H1 (cell line): ENCODE measurements at regions not wholly inside any gene's neighbourhood (a gene's known extent, or its start where the extent isn't known, plus 50 kb on each side); places are given as distances from the start of the nearest gene placed in this dataset.

Experiments
- CTCF ChIA-PET: fragments of 300-600 bp; sonication (Branson Sonifier 250); formaldehyde crosslinking; loops from one replicate; lab custom pipeline; 2021; ENCODE audit not compliant: partially characterized antibody; lab: Charles Lee
- POLR2A ChIA-PET: fragments of 300-600 bp; sonication (Branson Sonifier 250); formaldehyde crosslinking; loops from one replicate; lab custom pipeline; 2021; ENCODE audit warnings: inconsistent platforms; ENCODE audit not compliant: partially characterized antibody; lab: Charles Lee
- DNase-seq, 2 experiments: peaks; one replicate each; pipeline versions ENCODE4 v3.0.0 to v3.0.0-alpha.2; 2010 to 2022; ENCODE audit warnings: low spot score in 2 of 2, low read depth in 1 of 2, mixed read lengths in 1 of 2
- FAIRE-seq: peaks from 2 replicates; lab custom pipeline; 2011; peaks lifted over from hg19 to GRCh38; lab: Jason Lieb, UNC
- H2AFZ ChIP-seq: 2 replicates; pipeline ENCODE4 v1.8.1; 2012; ENCODE audit warnings: low read length, inconsistent platforms
- H2AK5ac ChIP-seq: 2 replicates; pipeline ENCODE4 v1.6.1; 2013; ENCODE audit warnings: low read depth, low read length
- H2BK120ac ChIP-seq: replicated peaks from 2 replicates; pipeline ENCODE3; 2013; ENCODE audit warnings: low read depth, low read length, inconsistent platforms
- H2BK12ac ChIP-seq: 2 replicates; pipeline ENCODE4 v1.6.1; 2013; ENCODE audit warnings: low read depth, low read length
- H2BK15ac ChIP-seq: 2 replicates; pipeline ENCODE4 v1.6.1; 2013; ENCODE audit warnings: low read length
- H2BK20ac ChIP-seq: 2 replicates; pipeline ENCODE4 v1.6.1; 2013; ENCODE audit warnings: low read length
- H2BK5ac ChIP-seq: 2 replicates; pipeline ENCODE4 v1.6.1; 2013; ENCODE audit warnings: low read depth, low read length
- H3K14ac ChIP-seq: 2 replicates; pipeline ENCODE4 v1.6.1; 2013; ENCODE audit warnings: inconsistent platforms; ENCODE audit not compliant: insufficient read length
- H3K18ac ChIP-seq: 2 replicates; pipeline ENCODE4 v1.6.1; 2013; ENCODE audit warnings: low read length; ENCODE audit errors: extremely low read depth
- H3K23ac ChIP-seq: 2 replicates; pipeline ENCODE4 v1.6.1; 2013; ENCODE audit warnings: inconsistent platforms; ENCODE audit not compliant: insufficient read length
- H3K23me2 ChIP-seq: 2 replicates; pipeline ENCODE4 v1.6.1; 2013; ENCODE audit warnings: low read depth, low read length
- H3K27ac ChIP-seq: 2 replicates; pipeline ENCODE4 v1.6.1; 2011; ENCODE audit warnings: low read depth, low read length, inconsistent platforms
- H3K27me3 ChIP-seq, 4 experiments: replicated peaks in 1 of 4; 1 replicate in 1 of 4; 2 replicates in 3 of 4; pipeline versions ENCODE4 v1.6.1 to v1.8.1; 2011 to 2013; ENCODE audit warnings: low read length in 3 of 4, mild to moderate bottlenecking in 3 of 4, inconsistent platforms in 2 of 4, mixed read lengths in 2 of 4, moderate library complexity in 1 of 4; ENCODE audit not compliant: control insufficient read depth in 3 of 4, insufficient read depth in 3 of 4; ENCODE audit errors: extremely low read depth in 1 of 4
- H3K36me3 ChIP-seq, 4 experiments: 2 replicates each; pipeline versions ENCODE4 v1.6.1 to v1.8.1; 2011 to 2013; ENCODE audit warnings: mild to moderate bottlenecking in 4 of 4, low read length in 3 of 4, moderate library complexity in 2 of 4, control low read depth in 1 of 4, inconsistent platforms in 1 of 4; ENCODE audit not compliant: insufficient read depth in 4 of 4, control insufficient read depth in 2 of 4
- H3K4ac ChIP-seq: replicated peaks from 2 replicates; pipeline ENCODE3; 2013; ENCODE audit warnings: low read length, low read depth, mixed read lengths, inconsistent platforms; ENCODE audit not compliant: insufficient read length
- H3K4me1 ChIP-seq, 4 experiments: replicated peaks in 1 of 4; 1 replicate in 1 of 4; 2 replicates in 3 of 4; pipeline versions ENCODE4 v1.6.1 to v1.8.1; 2011 to 2013; ENCODE audit warnings: low read length in 3 of 4, inconsistent platforms in 2 of 4, mixed read lengths in 1 of 4; ENCODE audit not compliant: insufficient read depth in 4 of 4, control insufficient read depth in 3 of 4
- H3K4me2 ChIP-seq, 2 experiments: 2 replicates each; pipeline versions ENCODE4 v1.6.1 to v1.8.1; 2011 to 2013; ENCODE audit warnings: low read depth in 2 of 2, low read length in 2 of 2, control low read depth in 1 of 2, inconsistent platforms in 1 of 2, mild to moderate bottlenecking in 1 of 2; ENCODE audit not compliant: insufficient read depth in 1 of 2
- H3K4me3 ChIP-seq, 4 experiments: fragments of 200-600, 300-600 bp in 1 of 4; sonication (generic), shearing (Covaris generic), sonication (Bioruptor Twin) in 1 of 4; 2 replicates each; pipeline versions ENCODE4 v1.5.1 to v1.8.1; 2011 to 2016; ENCODE audit warnings: low read length in 4 of 4, low read depth in 3 of 4, control low read depth in 2 of 4, inconsistent platforms in 2 of 4, mild to moderate bottlenecking in 2 of 4, mixed read lengths in 1 of 4, moderate library complexity in 1 of 4; ENCODE audit not compliant: insufficient read depth in 2 of 4; ENCODE audit errors: extremely low read depth in 1 of 4
- H3K56ac ChIP-seq: replicated peaks from 2 replicates; pipeline ENCODE3; 2013; ENCODE audit warnings: low read depth, mild to moderate bottlenecking, mixed read lengths, low read length, inconsistent platforms; ENCODE audit not compliant: insufficient read length
- H3K79me1 ChIP-seq: 2 replicates; pipeline ENCODE4 v1.6.1; 2013; ENCODE audit warnings: low read depth, low read length, control low read depth
- H3K79me2 ChIP-seq, 2 experiments: 2 replicates each; pipeline versions ENCODE4 v1.6.1 to v1.8.1; 2012 to 2013; ENCODE audit warnings: low read length in 2 of 2, mild to moderate bottlenecking in 2 of 2, inconsistent platforms in 1 of 2; ENCODE audit not compliant: insufficient read depth in 2 of 2, control insufficient read depth in 1 of 2
- H3K9ac ChIP-seq, 4 experiments: replicated peaks in 1 of 4; 1 replicate in 1 of 4; 2 replicates in 3 of 4; pipeline versions ENCODE4 v1.6.1 to v1.8.1; 2011 to 2013; ENCODE audit warnings: low read depth in 3 of 4, low read length in 3 of 4, control low read depth in 2 of 4, mild to moderate bottlenecking in 2 of 4, moderate library complexity in 2 of 4, inconsistent platforms in 1 of 4; ENCODE audit errors: extremely low read depth in 1 of 4
- H3K9me3 ChIP-seq, 2 experiments: 2 replicates each; pipeline versions ENCODE4 v1.6.1 to v1.8.1; 2012 to 2013; ENCODE audit warnings: mild to moderate bottlenecking in 2 of 2, moderate library complexity in 2 of 2, control low read depth in 1 of 2, inconsistent platforms in 1 of 2, low read depth in 1 of 2, low read length in 1 of 2, mixed read lengths in 1 of 2; ENCODE audit not compliant: insufficient read depth in 2 of 2
- H4K20me1 ChIP-seq, 2 experiments: replicated peaks in 1 of 2; 2 replicates each; pipeline versions ENCODE3 to v1.8.1; 2011 to 2013; ENCODE audit warnings: inconsistent platforms in 2 of 2, low read length in 2 of 2, mild to moderate bottlenecking in 1 of 2; ENCODE audit not compliant: insufficient read depth in 2 of 2, control insufficient read depth in 1 of 2
- H4K5ac ChIP-seq: 2 replicates; pipeline ENCODE4 v1.6.1; 2013; ENCODE audit warnings: low read length, low read depth, mixed read lengths, inconsistent platforms; ENCODE audit not compliant: insufficient read length
- H4K8ac ChIP-seq: 2 replicates; pipeline ENCODE4 v1.8.0; 2013; ENCODE audit warnings: mild to moderate bottlenecking, moderate library complexity, low read length, inconsistent platforms; ENCODE audit not compliant: insufficient read depth; ENCODE audit errors: extremely low read depth
- H4K91ac ChIP-seq: replicated peaks from 2 replicates; pipeline ENCODE3; 2013; ENCODE audit warnings: low read length, mixed read lengths, inconsistent platforms; ENCODE audit not compliant: insufficient read length
- ASH2L ChIP-seq: fragments of 200-600, 300-600 bp; sonication (generic); IDR thresholded peaks from one replicate; pipeline ENCODE4 v1.7.1; 2017; ENCODE audit warnings: low read length
- BCL11A ChIP-seq, 2 experiments: IDR thresholded peaks; one replicate each; pipeline ENCODE4 v1.6.1; 2011; ENCODE audit warnings: low read depth in 2 of 2, low read length in 2 of 2, mild to moderate bottlenecking in 2 of 2
- CTCF ChIP-seq, 3 experiments: IDR thresholded peaks; 1 replicate in 2 of 3; 2 replicates in 1 of 3; pipeline versions ENCODE4 v1.5.1 to v1.6.1; 2011; ENCODE audit warnings: low read length in 3 of 3, mild to moderate bottlenecking in 3 of 3, inconsistent platforms in 2 of 3, low read depth in 1 of 3, moderate library complexity in 1 of 3; ENCODE audit not compliant: insufficient read depth in 1 of 3; ENCODE audit errors: control extremely low read depth in 1 of 3
- GTF2F1 ChIP-seq: IDR thresholded peaks from 2 replicates; pipeline ENCODE4 v1.6.1; 2012; ENCODE audit warnings: low read depth, low read length, improper control_type of control experiment, borderline replicate concordance
- NANOG ChIP-seq: IDR thresholded peaks from 2 replicates; pipeline ENCODE4 v1.6.1; 2011; ENCODE audit warnings: low read length, low read depth, mild to moderate bottlenecking, inconsistent platforms; ENCODE audit not compliant: insufficient read depth, poor library complexity, severe bottlenecking
- NRF1 ChIP-seq: IDR thresholded peaks from 2 replicates; pipeline ENCODE4 v1.6.1; 2011; ENCODE audit warnings: mild to moderate bottlenecking, low read depth, low read length, improper control_type of control experiment
- POLR2A ChIP-seq, 2 experiments: IDR thresholded peaks; 1 replicate in 1 of 2; 2 replicates in 1 of 2; pipeline ENCODE4 v1.6.1; 2011; ENCODE audit warnings: low read depth in 2 of 2, low read length in 2 of 2, mild to moderate bottlenecking in 2 of 2; ENCODE audit errors: control extremely low read depth in 1 of 2
- SIX5 ChIP-seq: IDR thresholded peaks from 2 replicates; pipeline ENCODE4 v1.6.1; 2011; ENCODE audit warnings: mild to moderate bottlenecking, low read depth, low read length
- TAF1 ChIP-seq: IDR thresholded peaks from 2 replicates; pipeline ENCODE4 v1.6.1; 2011; ENCODE audit warnings: mild to moderate bottlenecking, low read depth, low read length
- WGBS, 2 experiments: shearing (Covaris generic) in 1 of 2; methylation state at CpG; one replicate each; pipeline versions ENCODE4 v1.1.6 to v1.1.7; 2013 to 2015; ENCODE audit warnings: low lambda C conversion rate in 2 of 2, mixed read lengths in 2 of 2, inconsistent platforms in 1 of 2, low coverage in 1 of 2, missing lambda C conversion rate in 1 of 2; ENCODE audit not compliant: insufficient replicate concordance in 2 of 2, insufficient coverage in 1 of 2, insufficient read length in 1 of 2; ENCODE audit errors: extremely low coverage in 1 of 2, missing lambda C conversion rate in 1 of 2; 5-methylcytosine and 5-hydroxymethylcytosine counted together

GRCh38 chr2:67733517-67733916 is 329.3 kb downstream of the C1D start:
- H2BK120ac ChIP-seq, result no peak overlapping the region
- ChIA-PET POLR2A (no interaction called here), CTCF (interaction anchor here (0.6 to 7.1 kb wide), 27 partner anchors 10 to 419 kb away, joined by 3 to 96 read pairs (median 4); no protein-coding TSS in a partner anchor)
- TF ChIP-seq ASH2L (no peak), NRF1 (no peak), GTF2F1 (no peak), TAF1 (no peak), BCL11A (IDR thresholded peaks at IDR 0.05; ENCODE audit: low read depth in 2 of 2, low read length in 2 of 2) (no peak), SIX5 (no peak), NANOG (no peak), CTCF (IDR thresholded peaks at IDR 0.05; ENCODE audit: control extremely low read depth in 1 of 3, insufficient read depth in 1 of 3, low read depth in 1 of 3, low read length in 3 of 3) (peak; percentile 68 to 82 (median 72)), POLR2A (IDR thresholded peaks at IDR 0.05; ENCODE audit: control extremely low read depth in 1 of 2, low read depth in 2 of 2, low read length in 2 of 2) (no peak)

More at GRCh38 chr2:67733517-67733916, 329.3 kb downstream of the C1D start:
- FAIRE-seq (no peak), DNase-seq (peak; percentile 21 to 76)
- Histone ChIP-seq H3K4ac (no peak overlapping the region), H4K20me1 (no peaks in the 10 kb centered on the region), H2AFZ (peak overlapping the region; percentile 80; the same call in 1 of the 2 replicates), H3K18ac (no peak overlapping the region), H4K5ac (no peak overlapping the region), H3K9me3 (no peaks in the 10 kb centered on the region), H3K79me2 (no peaks in the 10 kb centered on the region), H3K79me1 (no peaks in the 10 kb centered on the region), H3K4me1 (no peaks in the 10 kb centered on the region), H3K27ac (no peak overlapping the region), H2BK20ac (no peak overlapping the region), H2AK5ac (no peak overlapping the region), H3K9ac (no peak overlapping the region), H3K14ac (no peak overlapping the region), H3K56ac (no peak overlapping the region), H3K4me2 (0 out of 4 replicates have a peak overlapping the region, but pooled peaks of 1 of the 2 experiments have one; percentile 14), H3K4me3 (no peak overlapping the region), H4K91ac (no peak overlapping the region), H3K23ac (no peak overlapping the region), H2BK5ac (no peak overlapping the region), H2BK12ac (no peak overlapping the region), H3K27me3 (no peaks in the 10 kb centered on the region), H2BK15ac (no peak overlapping the region), H4K8ac (no peak overlapping the region), H3K23me2 (no peaks in the 10 kb centered on the region), H3K36me3 (no peaks in the 10 kb centered on the region)
- WGBS, 2 experiments, result 71% methylated on average over 3 of the region's 3 CpGs; no CpG with 5 or more reads in 1 of the 2 experiments
